Nephron progenitor cell (in vitro differentiated cells): ENCODE measurements at regions not wholly inside any gene's neighbourhood (a gene's known extent, or its start where the extent isn't known, plus 50 kb on each side); places are given as distances from the start of the nearest gene placed in this dataset.
"Not testable (repeated sequence)": the region's sequence is repeated elsewhere in the genome, so short reads cannot be mapped to it uniquely, and the experiment has no call there.

Source experiments
- DNase-seq: peaks from one replicate; pipeline ENCODE4 v3.0.0; 2021
- H3K27ac Mint-ChIP-seq: 2 replicates; pipeline ENCODE4 v1.8.0; 2021; ENCODE audit warnings: mild to moderate bottlenecking, moderate library complexity, mixed read lengths
- H3K27me3 Mint-ChIP-seq: 2 replicates; pipeline ENCODE4 v1.8.0; 2021; ENCODE audit warnings: mild to moderate bottlenecking, low read depth, mixed read lengths; ENCODE audit not compliant: poor library complexity
- H3K36me3 Mint-ChIP-seq: 2 replicates; pipeline ENCODE4 v1.8.0; 2021; ENCODE audit warnings: low read depth, mixed read lengths
- H3K4me1 Mint-ChIP-seq: 2 replicates; pipeline ENCODE4 v1.8.0; 2021; ENCODE audit warnings: mixed read lengths
- H3K4me3 Mint-ChIP-seq: 2 replicates; pipeline ENCODE4 v1.8.0; 2021; ENCODE audit warnings: mild to moderate bottlenecking, moderate library complexity, mixed read lengths
- H3K9me3 Mint-ChIP-seq: 2 replicates; pipeline ENCODE4 v1.8.0; 2021; ENCODE audit warnings: mild to moderate bottlenecking, moderate library complexity, mixed read lengths
- TF ChIP-seq, protein P1 (sequence below): fragments of 200-600 bp; sonication (generic); IDR thresholded peaks from 2 replicates; pipeline ENCODE4 v1.5.0; 2021; ENCODE audit warnings: antibody characterized with exemption

DNA sequence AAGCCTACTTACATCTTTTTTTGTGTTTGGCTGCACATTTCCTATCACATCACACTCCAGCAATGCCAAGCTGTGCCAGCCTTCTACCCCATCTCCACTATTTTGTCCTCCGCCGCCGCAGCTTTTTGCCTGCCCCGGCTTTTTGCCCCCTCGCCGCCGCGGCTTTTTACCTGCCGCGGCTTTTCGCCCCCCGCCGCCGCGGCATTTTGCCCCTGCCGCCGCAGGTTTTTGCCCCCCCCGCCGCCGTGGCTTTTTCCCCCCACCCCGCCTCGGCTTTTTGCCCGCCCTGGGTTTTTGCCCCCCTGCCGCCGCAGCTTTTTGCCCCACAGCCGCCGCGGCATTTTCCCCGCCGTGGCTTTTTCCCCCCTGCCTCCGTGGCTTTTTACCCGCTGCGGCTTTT is 506.0 kb downstream of the ZNF37A start:
- H3K27me3 Mint-ChIP-seq = no peaks in the 10 kb centered on the region

DNA sequence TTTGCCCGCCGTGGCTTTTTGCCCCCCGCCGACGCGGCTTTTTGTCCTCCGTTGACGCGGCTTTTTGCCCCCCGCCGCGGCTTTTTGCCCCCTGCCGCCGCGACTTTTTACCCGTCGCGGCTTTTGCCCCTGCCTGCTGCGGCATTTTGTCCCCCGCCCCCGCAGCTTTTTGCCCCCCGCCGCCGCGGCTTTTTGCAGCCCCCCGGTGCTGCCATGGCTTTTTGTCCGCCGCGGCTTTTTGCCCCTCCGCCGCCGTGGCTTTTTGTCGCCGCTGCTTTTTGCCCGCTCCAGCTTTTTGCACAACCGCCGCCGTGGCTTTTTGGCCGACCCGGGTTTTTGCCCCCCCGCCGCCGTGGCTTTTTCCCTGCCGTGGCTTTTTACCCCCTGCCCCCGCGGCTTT is 506.6 kb downstream of the ZNF37A start:
- Mint-ChIP-seq H3K4me1 (no peaks in the 10 kb centered on the region), H3K4me3 (no peak overlapping the region), H3K27ac (no peak overlapping the region), H3K27me3 (no peaks in the 10 kb centered on the region), H3K36me3 (no peaks in the 10 kb centered on the region), H3K9me3 (peaks cover 64% of the 10 kb centered on the region)
- DNase-seq = no peak
- TF ChIP-seq, protein P1, sequence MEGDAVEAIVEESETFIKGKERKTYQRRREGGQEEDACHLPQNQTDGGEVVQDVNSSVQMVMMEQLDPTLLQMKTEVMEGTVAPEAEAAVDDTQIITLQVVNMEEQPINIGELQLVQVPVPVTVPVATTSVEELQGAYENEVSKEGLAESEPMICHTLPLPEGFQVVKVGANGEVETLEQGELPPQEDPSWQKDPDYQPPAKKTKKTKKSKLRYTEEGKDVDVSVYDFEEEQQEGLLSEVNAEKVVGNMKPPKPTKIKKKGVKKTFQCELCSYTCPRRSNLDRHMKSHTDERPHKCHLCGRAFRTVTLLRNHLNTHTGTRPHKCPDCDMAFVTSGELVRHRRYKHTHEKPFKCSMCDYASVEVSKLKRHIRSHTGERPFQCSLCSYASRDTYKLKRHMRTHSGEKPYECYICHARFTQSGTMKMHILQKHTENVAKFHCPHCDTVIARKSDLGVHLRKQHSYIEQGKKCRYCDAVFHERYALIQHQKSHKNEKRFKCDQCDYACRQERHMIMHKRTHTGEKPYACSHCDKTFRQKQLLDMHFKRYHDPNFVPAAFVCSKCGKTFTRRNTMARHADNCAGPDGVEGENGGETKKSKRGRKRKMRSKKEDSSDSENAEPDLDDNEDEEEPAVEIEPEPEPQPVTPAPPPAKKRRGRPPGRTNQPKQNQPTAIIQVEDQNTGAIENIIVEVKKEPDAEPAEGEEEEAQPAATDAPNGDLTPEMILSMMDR = no peak

More for the DNA sequence above, 506.0 kb downstream of the ZNF37A start:
- DNase-seq = no peak
- Mint-ChIP-seq H3K27ac (no peak overlapping the region), H3K4me1 (no peaks in the 10 kb centered on the region), H3K4me3 (no peak overlapping the region), H3K36me3 (no peaks in the 10 kb centered on the region), H3K9me3 (peaks cover 59% of the 10 kb centered on the region)
- TF ChIP-seq, protein P1 = no peak

DNA sequence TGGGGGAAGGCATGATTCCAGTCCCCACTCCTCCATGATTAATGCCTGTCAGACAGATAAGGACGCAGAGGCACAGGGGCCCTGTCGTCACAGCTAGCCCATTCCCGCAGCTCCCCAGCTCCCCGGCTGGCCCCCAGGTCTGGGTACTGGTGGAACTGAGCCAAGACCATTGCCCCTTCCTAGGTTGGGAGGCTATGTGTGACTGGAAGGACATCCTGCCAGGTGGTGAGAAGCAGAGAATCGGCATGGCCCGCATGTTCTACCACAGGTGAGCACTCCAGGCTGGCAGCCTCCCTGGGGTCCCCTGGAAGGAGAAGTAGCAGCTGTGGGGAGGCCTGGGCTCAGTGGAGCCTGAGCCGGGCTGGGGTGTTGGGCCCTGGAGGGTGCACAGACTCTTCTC is 509.5 kb downstream of the ZNF37A start:
- H3K4me1 Mint-ChIP-seq, H3K4me3 Mint-ChIP-seq, H3K27me3 Mint-ChIP-seq, H3K36me3 Mint-ChIP-seq, H3K27ac Mint-ChIP-seq, DNase-seq: not testable (repeated sequence)
- H3K9me3 Mint-ChIP-seq = peaks cover 81% of the 10 kb centered on the region

DNA sequence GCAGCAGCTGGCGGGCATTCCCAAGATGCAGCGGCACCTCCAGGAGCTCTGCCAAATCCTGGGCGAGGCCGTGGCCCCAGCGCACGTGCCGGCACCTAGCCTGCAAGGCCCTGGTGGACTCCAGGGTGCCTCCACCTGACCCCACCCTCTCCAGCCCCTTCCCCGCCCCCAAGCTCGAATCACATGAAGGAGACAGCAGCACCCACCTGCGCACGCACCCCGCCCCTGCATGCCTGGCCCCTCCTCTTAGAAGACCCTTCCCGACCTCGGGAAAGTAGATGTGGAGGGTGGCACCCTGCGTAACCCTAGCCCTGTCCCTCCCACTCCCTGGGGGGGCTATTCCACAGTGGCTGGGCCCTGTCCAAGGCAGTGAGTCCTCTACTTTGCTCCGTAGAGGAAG is 510.3 kb downstream of the ZNF37A start:
- DNase-seq, H3K27ac Mint-ChIP-seq, H3K4me3 Mint-ChIP-seq, H3K4me1 Mint-ChIP-seq, H3K36me3 Mint-ChIP-seq, H3K27me3 Mint-ChIP-seq: not testable (repeated sequence)
- peaks cover 75% of the 10 kb centered on the region for H3K9me3 Mint-ChIP-seq

DNA sequence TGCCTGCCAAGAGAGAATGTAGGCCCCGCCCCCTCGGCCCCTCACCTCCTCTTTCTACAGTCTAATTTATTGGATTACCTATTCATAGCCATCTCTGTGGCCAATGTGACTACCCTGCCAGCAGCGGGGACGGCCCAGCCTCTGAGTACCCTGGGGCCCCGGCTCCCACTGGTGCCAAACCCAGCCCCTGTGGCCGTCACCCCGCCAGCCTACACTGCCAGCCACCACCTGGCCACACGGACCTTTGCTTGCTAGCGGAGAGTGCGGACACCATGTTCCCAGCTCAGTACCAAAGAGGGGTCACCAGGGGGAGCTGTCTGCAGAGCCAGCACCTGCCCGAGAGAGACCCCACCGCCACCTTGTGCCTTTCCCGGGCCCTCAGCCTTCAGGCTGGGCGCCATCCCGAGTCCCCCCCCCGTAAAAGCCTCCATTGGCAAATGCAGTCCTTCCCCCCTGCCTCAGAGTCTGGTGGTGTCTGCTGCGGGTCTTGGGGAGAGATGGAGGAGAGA is 511.1 kb downstream of the ZNF37A start:
- H3K36me3 Mint-ChIP-seq = no peaks in the 10 kb centered on the region
- no peaks in the 10 kb centered on the region for H3K4me1 Mint-ChIP-seq
- peaks cover 74% of the 10 kb centered on the region for H3K9me3 Mint-ChIP-seq
- H3K27ac Mint-ChIP-seq = no peak overlapping the region
- no peak overlapping the region for H3K4me3 Mint-ChIP-seq
- no peaks in the 10 kb centered on the region for H3K27me3 Mint-ChIP-seq
- TF ChIP-seq, protein P1 = no peak
- no peak for DNase-seq

DNA sequence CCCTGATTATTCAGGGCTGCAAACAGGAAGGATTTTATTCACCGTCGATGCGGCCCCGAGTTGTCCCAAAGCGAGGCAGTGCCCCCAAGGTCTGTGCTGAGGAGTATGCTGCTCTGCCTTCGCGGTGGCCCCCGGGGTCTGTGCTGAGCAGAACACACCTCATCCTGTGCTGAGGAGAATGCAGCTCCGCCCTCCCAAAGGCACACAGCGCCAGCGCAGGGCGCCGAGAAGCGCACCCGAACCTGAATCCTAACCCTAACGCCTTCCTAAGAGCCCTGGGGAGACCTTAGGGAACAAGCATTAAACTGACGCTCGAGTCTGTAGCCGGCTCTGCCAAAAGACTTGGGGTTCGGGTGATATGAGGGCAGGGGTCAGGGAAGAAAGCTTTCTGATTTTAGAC is 521.5 kb downstream of the ZNF37A start:
- H3K27ac Mint-ChIP-seq, H3K4me3 Mint-ChIP-seq, H3K27me3 Mint-ChIP-seq, H3K4me1 Mint-ChIP-seq, H3K36me3 Mint-ChIP-seq, DNase-seq: not testable (repeated sequence)
- peaks cover 70% of the 10 kb centered on the region for H3K9me3 Mint-ChIP-seq

DNA sequence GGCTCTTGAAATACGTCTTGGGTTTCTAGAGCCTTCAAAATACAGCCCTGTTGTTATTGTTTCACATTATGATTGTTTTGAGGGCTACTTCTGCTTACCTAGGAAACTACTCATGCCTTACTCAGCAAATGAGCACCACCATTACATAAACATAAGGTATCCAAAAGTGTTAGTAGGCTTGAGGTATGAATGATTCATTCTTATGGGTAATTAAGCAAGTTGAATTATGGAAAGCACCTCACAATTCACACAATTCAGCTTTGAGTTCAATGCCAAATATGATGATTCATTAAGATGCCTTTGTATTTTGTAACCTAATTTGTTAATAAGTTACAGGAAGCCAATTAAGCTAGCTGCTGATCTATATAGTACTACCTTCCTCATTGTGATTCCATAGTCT is 525.7 kb downstream of the ZNF37A start:
- not testable (repeated sequence) for H3K4me1 Mint-ChIP-seq, DNase-seq, H3K27me3 Mint-ChIP-seq, H3K36me3 Mint-ChIP-seq, H3K27ac Mint-ChIP-seq, H3K4me3 Mint-ChIP-seq
- peaks cover 51% of the 10 kb centered on the region for H3K9me3 Mint-ChIP-seq

DNA sequence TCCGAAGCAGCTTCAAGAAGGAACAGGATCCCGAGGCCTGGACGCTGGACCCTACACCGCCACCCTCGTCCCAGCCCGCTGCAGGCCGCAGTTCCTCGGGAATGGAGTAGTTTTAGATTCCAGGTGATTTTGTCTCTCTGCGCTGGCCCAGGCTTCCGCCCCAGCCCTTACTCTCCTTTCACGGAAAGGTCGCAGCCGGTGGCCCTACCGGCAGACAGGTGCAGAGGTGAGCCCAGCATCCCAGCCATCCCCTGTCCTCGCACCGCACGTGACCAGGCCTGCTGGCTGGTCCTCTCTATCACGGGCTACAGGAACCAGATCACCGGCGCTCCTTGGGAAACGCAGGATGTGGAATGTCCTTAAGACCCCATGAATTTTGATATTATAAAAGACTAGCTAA is 541.5 kb downstream of the ZNF37A start:
- H3K27me3 Mint-ChIP-seq, H3K36me3 Mint-ChIP-seq, H3K4me3 Mint-ChIP-seq, H3K27ac Mint-ChIP-seq, H3K4me1 Mint-ChIP-seq, DNase-seq: not testable (repeated sequence)
- peaks cover 30% of the 10 kb centered on the region for H3K9me3 Mint-ChIP-seq
